HK-2 (cell line): ENCODE measurements at regions not wholly inside any gene's neighbourhood (a gene's known extent, or its start where the extent isn't known, plus 50 kb on each side); places are given as distances from the start of the nearest gene placed in this dataset.
"Not testable (repeated sequence)": the region's sequence is repeated elsewhere in the genome, so short reads cannot be mapped to it uniquely, and the experiment has no call there.

Experiments
- DNase-seq: peaks from one replicate; pipeline ENCODE4 v3.0.0-alpha.2; 2018; ENCODE audit not compliant: unreplicated experiment

DNA sequence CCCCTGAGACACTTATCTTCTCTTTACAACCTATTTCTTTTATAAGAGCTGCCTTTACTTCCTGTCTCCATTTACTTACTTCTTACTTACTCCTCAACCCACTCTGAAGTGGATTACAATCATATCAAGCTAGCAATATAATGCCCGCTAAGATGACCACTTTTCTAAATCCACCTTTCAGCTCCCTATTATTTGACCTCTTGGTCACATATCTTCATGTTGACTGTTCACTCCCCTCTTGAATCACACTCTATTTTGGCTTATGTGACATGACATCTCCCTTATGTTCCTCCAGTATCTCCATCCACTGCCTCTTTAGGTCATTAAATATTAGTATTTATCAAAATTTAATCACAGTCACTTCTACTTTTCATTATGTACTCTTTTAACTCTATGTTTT, 255.3 kb upstream of the TRPC7 start:
- DNase-seq = no peak

DNA sequence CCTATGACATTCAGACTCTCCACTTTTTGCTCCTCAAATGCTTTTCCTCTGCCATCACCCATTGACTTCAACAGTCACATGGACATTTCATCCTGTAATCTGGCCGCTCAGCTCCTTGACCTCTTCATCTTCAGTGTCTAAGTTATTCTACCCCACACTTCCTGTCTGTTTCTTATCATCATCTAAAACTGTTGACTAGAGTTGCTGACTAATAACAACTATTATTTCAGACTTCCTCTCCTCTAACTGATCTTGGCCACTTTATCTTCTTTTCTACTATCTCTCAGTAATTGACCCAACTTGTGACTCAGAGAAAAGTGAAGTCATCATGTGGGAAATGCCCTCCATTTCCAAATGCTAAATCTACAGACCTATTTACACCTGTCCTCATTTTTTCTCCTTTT, 254.7 kb upstream of the TRPC7 start:
- no peak for DNase-seq

DNA sequence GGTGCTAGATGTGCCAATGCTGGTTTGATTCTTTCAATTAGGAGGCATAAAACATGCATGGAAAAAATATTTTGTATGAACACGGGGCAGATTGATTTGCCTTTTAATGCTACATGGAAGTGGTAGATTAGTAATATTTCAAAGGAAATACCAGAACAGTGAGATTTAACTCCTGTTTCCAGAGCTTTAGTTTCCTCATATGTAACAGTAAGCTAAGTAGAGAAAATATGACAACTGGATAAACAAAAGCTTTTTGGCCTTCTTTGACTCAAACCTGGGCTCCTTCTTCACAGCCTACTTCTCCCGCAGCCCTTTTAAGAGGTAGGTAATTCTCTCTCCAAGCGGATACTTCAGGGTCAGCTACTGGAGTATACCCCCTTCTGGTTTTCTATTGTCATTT, 254.2 kb upstream of the TRPC7 start:
- no peak for DNase-seq

DNA sequence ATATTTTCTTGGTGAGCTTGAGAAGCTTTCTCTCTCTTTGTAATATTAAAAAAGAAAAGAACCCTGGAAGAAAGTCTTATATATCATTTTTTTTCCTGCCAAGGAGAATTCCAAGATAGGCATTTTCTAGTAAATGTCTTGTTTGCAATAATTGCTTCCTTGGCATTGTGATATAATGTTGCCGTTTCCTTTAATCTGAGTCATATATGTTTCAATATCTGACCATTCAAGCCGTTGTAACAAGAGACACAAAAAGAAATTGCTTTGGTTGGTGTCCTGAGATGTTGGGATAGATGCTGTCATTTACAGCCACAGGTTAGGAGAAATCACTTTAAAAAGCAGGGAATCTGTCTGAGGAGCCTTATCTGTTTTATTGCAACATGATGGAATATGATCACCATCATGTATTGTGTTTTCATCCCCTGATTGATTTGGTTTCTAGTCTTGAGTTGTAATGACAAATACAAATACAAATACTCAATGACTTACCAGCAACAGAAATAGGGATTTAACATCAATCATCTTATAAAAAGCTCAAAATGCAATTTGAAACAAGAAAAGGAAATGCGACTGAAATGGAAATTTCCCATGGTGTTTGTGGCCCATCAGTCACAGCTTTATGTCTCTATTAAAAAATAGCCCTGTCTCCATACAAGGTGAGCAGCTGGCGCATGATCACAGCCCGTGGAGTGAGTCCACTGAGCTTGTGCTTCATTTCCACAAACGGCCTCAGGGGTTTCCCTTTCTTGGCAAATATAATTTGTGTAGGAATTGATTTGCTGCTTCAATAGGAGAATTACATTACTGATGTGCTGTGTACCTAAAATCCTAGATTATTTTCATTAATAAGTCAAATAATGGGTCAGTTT, 250.1 kb upstream of the TRPC7 start:
- DNase-seq = no peak

DNA sequence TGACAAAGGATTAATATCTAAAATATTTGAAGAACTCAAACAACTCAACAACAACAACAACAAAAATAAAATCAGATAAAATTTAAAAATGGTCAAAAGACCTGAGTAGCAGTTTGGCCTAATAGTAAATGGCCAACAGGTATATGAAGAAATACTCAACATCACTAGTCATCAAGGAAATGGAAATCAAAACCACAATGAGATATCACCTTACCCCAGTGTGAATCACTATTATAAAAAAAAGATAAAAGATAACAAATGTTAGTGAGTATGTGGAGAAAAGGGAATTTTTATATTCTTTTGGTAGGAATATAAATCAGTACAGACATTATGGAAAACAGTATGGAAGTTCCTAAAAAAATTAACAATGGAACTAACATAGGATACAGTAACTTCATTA, 247.9 kb upstream of the TRPC7 start:
- DNase-seq = no peak

DNA sequence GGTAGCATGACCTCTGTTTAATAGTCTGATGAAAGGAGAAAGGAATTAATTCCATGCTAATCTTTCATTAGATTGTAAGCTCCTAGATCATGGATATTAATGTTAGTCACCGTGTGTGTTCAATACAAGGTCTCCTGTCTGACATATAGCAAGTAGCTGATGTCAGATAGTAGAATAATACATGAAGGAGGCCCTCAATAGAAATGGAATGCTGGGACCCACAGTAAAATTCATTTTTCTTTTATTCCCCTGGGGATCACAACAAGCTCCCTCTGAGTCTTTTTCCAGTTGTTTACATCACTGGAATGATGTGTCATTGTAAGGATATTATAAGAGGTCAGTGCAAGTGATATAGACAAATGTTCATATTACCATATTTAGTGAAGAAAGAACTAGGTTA, 240.3 kb upstream of the TRPC7 start:
- no peak for DNase-seq

DNA sequence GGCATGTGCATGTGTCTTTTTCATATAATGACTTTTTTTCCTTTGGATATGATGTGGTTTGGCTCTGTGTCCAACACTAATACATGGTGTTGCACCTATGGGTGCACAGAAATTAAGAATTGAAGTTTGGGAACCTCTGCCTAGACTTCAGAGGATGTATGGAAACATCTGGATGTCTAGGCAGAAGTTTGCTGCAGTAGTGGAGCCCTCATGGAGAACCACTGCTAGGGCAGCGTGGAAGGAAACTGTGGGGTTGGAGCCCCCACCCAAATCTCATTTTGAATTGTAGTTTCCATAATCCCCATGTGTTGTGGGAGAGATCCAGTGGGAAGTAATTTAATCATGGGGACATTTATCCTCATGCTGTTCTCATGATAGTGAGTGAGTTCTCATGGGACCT, 235.0 kb upstream of the TRPC7 start:
- DNase-seq = no peak

DNA sequence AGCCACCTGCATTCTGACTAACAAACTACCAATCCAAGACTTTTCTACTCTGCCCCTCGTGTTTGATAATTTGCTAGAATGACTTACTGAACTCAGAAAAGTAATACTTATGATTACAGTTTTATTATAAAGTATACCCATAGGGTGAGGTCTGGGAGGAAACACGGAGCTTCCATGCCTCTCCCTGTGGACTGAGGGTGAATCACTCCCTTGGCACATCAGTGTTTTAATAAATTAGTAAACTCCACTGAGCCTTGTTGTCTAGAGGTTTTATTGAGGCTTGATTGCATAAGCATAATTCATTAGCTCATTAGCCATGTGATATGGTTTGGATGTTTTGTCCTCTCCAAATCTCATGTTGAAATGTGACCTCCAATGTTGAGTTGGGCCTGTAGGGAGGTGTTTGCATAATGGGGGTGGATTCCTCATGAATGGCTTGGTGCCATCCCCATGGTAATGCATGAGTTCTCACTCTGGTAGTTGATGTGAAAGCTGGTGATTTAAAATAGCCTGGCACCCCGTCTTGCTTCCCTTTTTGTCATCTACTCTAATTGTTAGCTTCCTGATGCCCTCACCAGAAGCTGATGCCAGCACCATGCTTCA, 233.6 kb upstream of the TRPC7 start:
- DNase-seq = no peak

DNA sequence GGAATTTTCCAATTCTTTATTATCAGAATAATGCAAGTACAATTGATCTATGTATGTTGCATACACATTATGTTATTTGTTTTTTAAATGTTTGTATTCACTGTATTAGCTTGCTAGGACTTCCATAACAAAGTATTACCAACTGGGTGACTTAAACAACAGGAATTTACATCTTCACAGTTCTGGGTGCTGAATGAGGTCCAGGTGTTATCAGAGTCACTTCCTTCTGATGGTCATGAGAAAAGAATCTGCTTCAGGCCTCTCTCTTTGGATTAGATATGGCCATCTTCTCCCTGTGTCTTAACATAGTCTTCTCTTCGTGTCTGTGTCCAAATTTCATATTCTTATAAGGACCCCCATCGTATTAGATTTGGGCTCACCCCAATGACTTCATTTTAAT, 229.1 kb upstream of the TRPC7 start:
- DNase-seq = no peak

DNA sequence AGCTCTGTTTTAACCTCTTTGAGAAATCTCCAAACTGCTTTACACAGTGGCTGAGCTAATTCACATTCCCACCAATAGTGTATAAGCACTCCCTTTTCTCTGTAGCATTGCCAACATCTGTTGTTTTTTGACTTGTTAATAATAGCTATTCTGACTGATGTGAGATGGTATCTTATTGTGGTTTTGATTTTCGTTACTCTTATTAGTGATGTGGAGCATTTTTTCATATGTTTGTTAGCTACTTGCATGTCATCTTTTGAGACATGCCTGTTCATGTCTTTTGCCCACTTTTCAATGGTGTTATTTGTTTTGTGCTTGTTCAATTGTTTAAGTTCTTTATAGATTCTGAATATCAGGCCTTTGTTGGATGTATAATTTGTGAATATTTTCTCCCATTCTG, 225.2 kb upstream of the TRPC7 start:
- no peak for DNase-seq

DNA sequence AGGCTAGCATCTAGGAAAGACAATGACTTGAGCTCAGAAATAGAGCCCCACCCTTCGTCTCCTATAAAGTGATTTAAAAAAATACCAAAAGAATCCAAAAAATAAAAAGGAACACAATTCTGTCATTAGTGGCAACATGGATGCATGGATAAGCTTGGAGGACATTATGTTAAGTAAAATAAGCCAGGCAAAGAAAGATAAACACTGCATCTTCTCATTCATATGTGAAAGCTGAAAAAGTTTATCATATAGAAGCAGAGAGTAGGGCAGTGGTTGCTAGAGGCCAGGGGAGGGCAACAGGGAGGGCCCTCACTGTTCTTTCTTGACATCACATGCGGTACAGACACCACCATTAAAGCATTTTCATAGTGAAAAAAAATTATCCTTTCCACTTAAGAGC, 220.9 kb upstream of the TRPC7 start:
- no peak for DNase-seq

DNA sequence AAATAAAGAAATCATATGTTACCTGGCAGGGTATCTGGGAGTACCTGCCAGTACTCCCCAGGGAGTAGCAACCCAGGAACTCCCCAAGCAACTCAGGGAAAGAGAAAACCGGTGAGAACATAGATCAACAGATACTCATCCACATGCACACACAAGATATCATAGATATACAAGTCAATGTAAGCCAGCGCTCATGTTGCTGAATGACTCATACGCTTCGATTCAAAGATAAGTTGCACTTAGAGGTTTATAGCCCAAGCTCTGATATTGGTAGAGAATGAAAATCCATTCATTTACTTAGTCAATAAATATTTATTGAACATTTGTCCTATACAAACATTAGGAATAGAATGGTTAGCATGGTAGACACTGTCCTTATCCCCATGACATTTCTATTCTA, 219.1 kb upstream of the TRPC7 start:
- DNase-seq = no peak

DNA sequence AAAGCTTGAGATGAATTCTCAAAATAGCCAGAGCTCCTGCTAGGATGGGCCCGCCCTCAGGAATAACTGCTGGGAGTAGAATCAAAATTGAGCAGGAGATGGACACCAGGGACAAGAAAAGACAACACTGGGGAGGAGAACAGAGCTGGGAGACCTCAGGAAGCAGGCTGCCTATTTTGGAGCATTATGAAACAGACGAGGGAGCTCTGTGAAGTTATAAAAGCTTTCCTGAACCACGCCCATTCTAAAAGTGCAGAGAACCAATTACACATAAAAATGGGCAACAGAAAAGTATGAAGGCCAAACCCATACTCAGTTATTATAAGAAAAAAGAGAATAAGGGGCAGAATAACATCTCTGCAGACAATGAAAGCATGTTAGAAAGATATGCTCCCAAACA, 213.9 kb upstream of the TRPC7 start:
- DNase-seq = no peak

DNA sequence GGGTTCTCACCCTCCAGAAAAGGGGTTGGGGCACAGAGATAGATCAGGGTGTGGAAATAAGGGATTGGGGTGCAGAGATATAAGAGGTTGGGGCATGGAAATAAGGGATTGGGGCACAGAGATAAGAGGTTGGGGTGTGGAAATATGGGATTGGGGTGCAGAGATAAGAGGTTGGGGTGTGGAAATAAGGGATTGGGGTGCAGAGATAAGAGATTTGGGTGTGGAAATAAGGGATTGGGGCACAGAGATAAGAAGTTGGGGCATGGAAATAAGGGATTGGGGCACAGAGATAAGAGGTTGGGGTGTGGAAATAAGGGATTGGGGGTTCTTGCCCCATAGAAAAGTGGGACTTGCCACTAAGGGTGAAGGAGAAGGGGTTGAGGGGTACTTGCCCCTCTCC, 204.5 kb upstream of the TRPC7 start:
- DNase-seq = not testable (repeated sequence)

DNA sequence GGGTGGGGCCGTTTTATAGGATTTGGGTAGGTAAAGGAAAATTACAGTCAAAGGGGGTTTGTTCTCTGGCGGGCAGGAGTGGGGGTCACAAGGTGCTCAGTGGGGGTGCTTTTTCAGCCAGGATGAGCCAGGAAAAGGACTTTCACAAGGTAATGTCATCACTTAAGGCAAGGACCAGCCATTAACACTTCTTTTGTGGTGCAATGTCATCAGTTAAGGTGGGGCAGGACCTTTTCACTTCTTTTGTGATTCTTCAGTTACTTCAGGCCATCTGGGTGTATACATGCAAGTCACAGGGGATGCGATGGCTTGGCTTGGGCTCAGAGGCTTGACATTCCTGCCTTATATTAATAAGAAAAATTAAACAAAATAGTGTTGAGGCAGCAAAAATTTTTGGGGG, 200.1 kb upstream of the TRPC7 start:
- not testable (repeated sequence) for DNase-seq

DNA sequence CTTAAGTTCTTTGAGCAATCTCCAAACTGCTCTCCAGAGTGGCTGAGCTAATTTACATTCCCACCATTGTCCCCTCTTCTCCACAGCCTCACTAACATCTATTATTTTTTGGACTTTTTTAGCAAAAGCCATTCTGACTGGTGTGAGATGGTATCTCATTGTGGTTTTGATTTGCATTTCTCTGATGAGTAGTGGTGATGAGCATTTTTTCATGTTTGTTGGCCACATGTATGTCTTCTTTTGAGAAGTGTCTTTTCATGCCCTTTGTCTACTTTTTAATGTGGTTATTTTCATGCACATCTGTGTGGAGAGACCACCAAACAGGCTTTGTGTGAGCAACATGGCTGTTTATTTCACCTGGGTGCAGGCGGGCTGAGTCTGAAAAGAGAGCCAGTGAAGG, 199.7 kb upstream of the TRPC7 start:
- not testable (repeated sequence) for DNase-seq

DNA sequence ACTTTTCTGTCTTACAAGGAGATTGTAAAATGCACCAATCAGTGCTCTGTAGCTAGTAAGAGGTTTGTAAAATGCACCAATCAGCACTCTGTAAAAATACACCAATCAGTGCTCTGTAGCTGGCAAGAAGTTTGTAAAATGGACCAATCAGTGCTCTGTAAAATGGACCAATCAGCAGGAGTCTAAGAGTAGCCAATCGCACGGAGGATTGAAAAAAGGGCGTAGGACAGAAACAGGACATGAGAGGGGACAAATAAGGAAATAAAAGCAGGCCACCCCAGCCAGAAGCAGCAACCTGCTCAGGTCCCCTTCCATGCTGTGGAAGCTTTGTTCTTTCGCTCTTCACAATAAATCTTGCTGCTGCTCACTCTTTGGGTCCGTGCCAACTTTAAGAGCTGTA, 199.1 kb upstream of the TRPC7 start:
- DNase-seq = not testable (repeated sequence)

DNA sequence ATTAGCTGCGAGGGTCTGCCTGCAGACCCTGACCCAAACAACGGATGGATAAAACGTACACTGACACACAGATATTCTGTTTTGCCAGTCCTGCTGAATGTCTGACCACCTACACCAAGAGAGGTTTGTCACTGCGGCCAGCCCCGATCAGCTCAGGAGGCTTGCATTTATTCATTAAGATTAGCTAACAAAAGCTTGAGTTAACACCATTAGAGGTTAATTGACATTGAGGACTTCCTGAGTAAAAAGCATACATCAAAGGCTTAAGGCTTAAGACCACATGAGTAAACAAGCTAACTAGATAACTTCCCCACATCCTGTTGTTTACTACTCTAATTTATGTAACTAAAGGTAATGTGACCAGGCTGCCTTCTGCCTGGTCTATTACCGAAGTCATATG, 198.1 kb upstream of the TRPC7 start:
- no peak for DNase-seq

DNA sequence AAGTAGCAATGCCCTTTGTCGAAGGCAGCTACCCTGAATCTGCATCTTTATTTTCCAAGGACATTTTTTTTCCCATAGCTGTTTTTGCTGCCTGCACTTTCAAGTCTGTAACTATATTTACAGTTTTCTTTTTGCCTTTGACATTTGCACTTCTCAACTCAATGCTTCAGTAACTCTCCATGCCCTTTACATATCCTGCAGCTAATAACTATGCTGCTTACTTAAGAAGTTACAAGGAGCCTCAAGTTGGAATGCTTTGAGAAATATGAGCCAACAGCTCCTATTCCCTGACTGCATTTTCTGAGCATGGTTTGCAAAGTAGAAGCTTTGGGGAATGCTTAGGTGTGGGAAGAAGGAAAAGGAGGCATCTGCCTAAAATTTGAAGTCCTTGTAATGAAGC, 194.8 kb upstream of the TRPC7 start:
- DNase-seq = no peak

DNA sequence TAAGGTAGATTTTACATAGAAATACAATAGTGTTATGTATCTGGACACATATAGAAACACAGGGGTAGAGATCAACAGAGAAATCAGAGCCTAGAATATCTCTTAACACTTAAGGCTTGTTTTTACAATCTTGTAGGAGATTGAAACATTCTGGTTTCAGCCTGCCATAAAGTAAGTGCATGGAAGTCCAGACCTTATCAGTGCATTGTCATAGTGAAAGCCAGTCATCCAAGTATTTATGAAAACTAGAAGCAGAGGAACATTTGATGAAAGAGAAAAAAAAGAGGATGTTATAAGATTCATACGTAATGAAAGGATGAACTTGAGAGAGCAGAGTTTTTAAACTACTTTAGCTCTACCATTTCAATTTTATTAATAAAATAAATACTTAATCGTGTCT, 194.3 kb upstream of the TRPC7 start:
- no peak for DNase-seq

DNA sequence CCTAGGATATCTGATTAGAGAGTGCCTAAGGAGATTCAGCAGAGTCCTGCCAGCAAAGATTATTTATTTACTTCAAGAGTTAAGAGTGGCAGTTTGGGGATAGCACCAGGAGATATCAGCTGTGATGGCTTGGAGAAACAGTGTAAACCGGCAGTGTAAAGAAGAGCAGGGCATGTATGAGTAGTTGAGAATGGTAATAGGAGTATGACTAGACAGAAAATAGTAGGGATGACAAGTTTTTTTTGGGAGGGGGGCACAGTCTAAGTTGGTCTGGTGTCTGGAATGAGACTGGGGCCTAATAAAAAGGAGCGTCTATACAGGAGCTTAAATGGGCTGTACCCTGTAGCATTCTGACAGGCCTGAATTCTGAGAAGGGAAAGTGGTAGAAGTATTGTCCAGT, 181.8 kb upstream of the TRPC7 start:
- not testable (repeated sequence) for DNase-seq

DNA sequence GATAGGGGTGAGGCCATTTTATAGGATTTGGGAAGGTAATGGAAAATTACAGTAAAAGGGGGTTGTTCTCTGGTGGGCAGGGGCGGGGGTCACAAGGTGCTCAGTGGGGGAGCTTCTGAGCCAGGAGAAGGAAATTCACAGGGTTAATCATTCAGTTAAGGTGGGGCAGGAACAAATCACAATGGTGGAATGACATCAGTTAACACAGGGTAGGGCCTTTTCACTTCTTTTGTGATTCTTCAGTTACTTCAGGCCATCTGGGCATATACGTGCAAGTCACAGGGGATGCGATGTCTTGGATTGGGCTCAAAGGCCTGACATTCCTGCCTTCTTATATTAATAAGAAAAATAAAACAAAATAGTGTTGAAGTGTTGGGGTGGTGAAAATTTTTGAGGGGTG, 181.1 kb upstream of the TRPC7 start:
- DNase-seq = not testable (repeated sequence)

DNA sequence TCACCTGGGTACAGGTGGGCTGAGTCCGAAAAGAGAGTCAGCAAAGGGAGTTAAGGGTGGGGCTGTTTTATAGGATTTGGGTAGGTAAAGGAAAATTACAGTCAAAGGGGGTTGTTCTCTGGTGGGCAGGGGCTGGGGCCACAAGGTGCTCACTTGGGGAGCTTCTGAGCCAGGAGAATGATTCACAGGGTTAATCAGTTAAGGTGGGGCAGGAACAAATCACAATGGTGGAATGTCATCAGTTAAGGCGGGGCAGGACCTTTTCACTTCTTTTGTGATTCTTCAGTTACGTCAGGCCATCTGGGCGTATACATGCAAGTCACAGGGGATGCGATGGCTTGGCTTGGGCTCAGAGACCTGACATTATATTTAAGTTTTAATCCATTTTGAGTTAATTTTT, 179.7 kb upstream of the TRPC7 start:
- DNase-seq = not testable (repeated sequence)

DNA sequence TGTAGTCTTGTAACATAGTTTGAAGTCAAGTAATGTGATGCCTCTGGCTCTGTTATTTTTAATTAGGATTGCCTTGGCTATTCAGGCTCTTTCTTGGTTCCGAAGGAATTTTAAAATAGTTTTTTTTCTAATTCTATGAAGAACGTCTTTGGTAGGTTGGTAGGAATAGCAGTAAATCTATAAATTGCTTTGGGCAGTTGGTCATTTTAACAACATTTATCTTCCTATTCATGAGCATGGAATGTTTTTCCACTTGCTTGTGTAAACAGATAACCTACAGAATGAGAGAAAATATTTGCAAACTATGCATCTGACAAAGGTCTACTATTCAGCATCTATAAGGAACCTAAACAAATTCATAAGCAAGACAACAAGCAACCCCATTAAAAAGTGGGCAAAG, 173.2 kb upstream of the TRPC7 start:
- no peak for DNase-seq
